ENCODE measurements at regions not wholly inside any gene's neighbourhood (a gene's known extent, or its start where the extent isn't known, plus 50 kb on each side); places are given as distances from the start of the nearest gene placed in this dataset.
"Not testable (repeated sequence)": the region's sequence is repeated elsewhere in the genome, so short reads cannot be mapped to it uniquely, and the experiment has no call there.

DNA sequence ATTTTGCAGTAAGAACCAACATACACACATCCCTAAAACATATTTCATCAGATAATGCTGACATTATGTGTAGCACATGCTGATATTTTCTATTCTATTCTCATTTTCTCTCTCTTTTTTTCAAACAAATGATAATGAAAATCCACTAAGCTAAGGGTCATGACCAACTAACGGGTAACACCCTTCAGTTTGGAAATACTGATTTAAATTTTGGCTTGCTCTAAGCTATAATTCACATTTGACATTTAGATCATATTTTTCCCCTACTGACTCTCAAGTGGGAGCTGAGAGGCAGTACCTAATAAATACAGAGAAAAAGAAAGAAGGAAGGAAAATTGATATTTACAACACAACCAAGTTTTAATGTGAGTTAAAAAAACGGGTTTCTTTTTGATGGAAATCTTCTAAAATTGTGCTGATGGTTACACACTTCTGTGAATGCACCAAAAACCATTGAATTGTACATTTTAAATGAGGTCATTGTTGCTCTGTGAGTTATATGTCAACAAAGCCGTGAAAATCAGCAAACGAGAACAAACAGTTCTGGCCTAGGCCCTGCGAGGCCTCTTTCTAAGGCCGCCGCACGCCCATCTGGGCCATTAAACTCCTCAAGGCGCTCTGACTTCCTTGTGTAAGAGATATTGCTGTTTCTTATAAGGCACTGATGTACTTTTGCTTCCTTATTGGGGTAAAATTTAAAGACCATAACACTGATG is 124.2 kb downstream of the GALR1 start:
- DNase-seq (ENCODE audit: low read depth) = no peak

DNA sequence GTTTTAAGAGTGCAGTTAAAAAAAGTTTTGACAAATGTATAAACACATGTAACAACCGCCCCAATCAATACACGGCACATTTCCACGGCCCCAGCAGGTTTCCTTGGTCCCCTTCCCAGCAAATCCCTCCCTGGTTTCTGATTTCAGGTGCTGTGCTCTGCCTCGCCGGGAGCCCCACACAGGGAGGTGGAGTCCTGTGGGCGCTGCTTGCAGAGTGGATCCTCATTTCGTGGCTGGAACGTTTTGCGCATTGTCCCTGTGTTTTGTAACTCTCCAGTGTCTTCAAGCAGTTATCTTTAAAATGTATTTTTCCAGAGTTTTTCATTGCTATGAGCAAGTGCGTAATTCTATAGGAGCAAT is 124.8 kb downstream of the GALR1 start:
- no peak for DNase-seq (ENCODE audit: low read depth)

DNA sequence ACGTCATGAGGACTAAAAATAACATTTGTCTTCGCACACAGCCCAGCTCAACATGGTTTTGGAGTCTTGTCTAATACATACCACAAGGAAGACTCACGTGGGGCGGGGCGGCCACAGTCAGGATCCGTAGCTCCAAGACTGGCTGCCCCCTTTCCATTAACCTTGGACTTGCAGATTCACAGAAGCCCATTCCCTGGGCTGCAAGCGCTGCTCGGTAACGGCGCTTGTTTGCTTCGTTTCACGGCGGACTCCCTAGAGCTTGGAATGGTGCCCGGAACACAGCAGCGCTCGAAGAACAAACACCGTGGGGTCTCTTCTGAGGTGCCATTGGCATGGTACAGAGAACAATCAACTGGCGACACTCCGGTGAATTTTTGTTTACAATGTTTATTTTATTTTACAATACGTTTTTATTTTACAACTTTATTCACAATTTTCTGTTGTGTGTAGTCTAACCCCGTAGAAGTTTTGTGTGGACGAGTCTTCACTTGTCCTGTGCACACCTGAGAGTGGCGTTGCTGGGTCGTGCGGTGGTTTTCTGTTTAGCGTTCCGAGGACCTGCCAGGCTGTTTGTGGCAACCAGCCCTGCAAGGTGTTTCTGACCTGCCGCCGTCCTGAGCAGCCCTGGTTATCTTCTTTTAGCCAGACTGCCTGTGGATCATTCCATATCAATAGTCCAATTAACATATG is 126.5 kb downstream of the GALR1 start:
- no peak for DNase-seq (ENCODE audit: low read depth)

DNA sequence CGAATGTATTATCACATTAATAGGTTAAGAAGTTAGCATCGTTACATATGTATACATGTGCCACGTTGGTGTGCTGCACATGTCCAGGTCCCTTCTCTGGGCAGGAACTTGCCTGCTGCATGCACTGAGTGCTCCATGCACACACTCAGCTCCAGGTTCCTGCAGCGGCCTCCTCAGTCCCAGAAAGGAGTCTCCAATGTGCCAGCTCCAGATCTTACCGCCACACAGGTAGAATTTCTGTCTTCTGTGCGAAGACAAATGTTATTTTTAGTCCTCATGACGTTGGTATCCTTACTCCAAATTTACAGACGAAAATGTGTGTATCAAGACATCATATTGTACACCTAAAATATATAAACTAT is 127.1 kb downstream of the GALR1 start:
- DNase-seq (ENCODE audit: low read depth) = no peak

DNA sequence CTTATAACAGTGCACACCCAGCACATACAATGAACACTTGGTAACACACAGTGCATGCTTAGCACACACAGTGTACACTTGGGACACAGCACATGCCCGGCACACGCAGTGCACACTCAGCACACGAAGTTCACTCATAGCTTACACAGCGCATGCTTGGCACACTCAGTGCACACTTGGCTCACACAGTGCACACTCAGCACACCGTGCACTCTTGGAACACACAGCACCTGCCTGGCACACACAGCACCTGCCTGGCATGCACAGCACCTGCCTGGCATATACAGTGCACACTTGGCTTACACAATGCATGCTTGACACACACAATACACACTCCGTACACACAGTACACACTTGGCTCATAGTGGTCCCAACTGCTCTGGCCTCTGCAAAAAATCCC is 128.2 kb downstream of the GALR1 start:
- no peak for DNase-seq (ENCODE audit: low read depth)

DNA sequence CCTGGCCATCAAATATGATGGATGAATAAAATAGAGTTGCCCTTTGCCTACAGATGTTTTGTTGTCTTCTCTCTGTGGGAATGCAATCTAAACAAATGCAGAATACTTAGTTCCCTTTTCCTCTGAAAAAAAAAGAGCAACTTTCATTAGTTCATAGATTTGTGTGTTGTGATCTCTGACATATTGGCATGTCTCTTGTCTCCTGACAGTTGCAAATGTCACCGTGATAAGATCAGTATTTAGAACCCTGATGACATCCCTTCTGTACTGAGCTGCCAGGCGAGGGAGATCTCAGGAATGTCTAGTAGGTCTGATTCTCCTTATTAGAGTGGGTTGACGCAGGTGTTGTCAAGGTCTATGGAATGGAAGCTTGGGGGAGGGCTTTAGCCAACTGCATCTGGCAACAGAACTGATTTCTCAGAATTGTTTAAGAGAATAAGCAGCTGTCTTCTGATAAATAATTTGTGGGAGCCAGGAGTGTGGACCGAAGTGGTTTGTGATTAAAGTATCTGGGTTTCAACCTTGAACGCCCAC is 130.4 kb downstream of the GALR1 start:
- DNase-seq (ENCODE audit: low read depth) = no peak

DNA sequence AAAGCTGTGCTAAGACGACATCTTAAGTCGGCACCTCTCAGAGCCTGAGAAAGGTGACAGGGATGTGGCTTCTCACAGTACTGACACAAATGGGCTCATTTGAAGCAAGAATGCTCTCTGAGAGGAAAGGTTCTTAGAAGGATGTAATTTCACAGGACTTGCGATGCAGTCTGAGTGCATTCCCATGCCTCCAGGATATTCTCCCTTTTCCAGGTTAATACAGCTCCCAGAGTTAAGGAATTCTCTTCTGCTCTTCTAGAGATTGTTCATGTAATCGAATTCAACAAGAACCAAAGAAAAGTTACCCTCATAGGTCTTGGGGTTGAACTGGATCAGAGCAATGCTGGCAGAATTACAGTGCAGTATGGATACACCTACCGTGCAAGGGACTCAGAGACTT is 131.0 kb downstream of the GALR1 start:
- no peak for DNase-seq (ENCODE audit: low read depth)

DNA sequence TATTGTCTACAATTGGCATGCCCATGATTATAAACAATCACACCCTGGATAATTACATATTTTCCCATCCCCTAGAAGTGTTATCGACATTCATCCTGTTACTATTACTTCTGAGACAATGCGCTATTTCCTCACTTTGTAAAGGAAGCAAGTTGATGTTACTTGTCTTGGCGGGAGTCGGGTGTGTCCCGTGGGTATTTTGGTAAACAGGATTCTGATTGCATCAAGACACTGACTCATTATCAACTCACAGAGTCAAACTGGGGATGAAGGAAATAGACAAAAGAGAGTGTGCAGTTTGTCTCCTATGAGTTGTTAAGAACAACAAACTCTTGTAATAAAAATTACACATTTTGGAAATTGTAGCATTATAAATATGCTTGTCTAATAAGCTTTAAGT is 142.7 kb downstream of the GALR1 start:
- DNase-seq (ENCODE audit: low read depth) = no peak

DNA sequence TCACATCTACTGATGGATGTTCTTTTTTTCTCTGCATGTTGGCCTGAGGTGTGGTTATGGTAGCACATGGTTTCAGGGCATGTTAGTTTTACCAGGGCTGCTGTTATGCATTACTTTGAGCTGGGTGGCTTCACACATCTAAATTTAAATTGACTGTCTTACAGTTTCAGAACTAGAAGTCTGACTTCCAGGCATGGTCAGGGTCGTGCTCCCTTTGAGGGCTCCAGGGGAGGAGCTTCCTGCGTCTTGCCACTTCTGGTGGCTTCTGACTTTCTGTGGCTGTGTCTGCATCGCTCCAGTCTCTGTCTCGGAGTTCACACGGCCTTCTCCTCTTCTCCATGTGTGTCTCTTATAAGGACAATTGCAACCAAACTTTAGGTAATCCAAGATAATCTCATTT is 143.9 kb downstream of the GALR1 start:
- DNase-seq (ENCODE audit: low read depth) = no peak

DNA sequence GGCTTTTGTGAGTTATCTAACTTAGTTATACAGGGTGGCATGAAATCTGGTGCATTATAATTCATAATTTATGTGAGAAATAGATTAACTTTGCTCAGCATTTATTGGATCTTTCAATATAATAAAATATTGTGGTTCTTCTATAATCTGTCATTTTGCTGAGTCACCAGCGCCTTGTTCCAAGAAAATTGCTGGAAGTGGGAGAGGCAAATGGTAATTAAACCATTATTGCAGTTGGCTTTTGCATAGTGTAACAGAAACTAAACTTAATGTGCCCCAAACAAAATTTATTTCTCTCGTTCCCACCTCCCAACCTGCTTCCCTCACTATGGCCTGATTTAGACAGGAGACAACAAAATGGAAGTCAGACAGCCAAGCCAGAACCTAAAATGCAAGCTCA is 146.3 kb downstream of the GALR1 start:
- no peak for DNase-seq (ENCODE audit: low read depth)

DNA sequence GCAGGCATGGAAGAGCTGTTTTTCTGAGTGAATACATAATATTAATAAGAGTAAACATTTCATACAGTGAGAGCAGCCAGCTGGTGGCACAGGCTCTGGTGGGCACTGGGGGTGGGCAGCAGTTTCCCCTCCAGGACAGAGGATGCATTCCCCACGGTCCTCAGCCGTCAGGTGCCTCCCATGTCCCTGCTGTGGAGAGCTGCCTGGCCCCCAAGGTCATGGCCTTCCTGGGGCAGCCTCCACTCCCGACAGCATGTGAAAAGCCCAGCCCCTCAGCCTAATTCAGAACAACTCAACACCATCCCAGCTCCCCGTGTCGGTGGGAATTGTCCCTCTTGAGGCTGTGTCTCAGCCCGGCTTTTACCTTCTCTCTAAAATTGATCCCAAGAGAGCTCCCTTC is 147.4 kb downstream of the GALR1 start:
- DNase-seq (ENCODE audit: low read depth) = no peak

DNA sequence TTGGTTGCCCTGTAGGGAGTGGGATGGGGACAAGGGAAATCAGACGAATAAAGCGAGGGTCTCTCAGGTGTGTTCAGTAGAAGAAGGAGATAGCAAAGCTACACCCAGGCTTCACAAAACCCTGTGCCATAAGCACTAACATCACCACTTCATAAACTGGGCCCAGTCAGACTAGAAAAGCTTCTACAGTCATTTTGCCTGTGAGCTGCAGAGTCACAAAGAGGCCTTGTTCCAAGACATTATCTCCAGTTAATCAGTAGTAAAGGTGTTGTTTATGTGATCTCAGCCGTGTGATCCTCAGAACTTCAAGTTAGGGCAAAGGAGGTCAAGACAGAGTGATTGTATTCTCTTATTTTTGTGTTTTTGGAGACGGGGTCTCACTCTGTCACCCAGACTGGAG is 148.0 kb downstream of the GALR1 start:
- DNase-seq (ENCODE audit: low read depth) = no peak

DNA sequence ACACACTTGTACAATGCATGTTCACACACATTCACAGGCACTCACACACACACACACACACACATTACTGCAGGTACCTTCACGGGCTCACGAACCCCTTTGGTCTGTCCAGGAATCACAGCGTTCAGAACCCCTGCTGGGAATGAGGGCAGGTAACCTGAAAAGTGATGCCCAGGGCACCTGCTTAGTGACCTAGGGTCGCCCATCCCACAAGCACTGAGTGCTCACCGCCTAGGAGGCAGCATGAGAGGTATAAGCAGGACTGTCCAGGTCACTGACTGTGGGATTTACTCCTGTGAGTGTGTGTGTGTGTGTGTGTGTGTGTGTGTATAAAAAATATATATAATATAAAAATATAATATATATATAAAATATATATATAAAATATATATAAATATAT is 150.9 kb downstream of the GALR1 start:
- DNase-seq (ENCODE audit: low read depth) = no peak

DNA sequence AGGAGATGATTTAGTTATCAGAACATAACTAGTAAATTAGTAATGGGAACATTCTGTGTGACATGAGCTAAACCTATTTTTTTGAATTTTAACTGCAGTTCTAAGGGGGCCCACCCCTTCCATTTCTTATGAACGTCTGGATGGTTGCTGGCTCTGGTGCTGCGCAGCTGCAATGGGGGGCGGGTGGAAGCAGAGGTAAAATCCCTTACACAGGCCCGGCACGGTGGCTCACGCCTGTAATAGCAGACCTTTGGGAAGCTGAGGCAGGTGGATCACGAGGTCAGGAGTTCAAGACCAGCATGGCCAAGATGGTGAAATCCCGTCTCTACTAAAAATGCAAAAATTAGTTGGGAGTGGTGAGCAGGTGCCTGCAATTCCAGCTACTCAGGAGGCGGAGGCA is 151.5 kb downstream of the GALR1 start:
- DNase-seq (ENCODE audit: low read depth) = no peak

DNA sequence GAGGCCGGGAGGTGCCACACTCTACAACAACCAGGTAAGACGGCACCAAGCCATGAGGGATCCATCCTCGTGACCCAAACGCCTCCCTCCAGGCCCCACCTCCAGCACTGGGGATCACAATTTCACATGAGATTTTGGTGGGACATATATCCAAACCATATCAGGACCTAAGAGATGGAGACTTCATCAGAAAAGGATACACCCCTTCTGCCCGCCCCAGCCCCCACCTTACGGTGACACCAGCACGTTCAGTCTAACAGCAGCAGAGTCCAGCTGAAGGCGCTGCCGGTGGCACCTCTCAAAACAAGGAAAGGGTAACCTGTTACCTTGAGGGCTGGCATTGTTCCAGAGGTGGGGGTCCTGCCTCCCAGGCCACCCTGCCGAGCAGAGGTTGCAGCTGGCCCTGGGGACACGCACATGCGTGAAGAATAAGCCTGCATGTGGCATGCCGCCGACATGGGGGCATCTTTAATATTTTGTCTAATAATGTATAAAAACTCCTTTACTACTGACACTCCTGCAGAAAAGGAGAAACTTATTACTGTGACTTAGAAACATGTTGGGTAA is 154.4 kb downstream of the GALR1 start:
- no peak for DNase-seq (ENCODE audit: low read depth)

DNA sequence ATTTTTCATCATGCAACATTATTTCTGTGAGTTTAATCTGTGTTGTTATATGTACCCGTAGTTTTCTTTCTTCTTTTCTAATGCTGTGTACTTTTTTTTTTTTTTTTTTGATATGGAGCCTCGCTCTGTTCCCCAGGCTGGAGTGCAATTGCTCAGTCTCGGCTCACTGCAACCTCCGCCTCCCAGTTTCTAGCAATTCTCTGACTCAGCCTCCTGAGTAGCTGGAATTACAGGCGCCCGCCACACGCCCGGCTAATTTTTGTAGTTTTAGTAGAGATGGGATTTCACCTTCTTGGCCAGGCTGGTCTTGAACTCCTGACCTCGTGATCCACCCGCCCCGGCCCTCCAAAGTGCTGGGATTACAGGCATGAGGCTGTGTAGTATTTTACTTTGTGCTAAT is 155.4 kb downstream of the GALR1 start:
- DNase-seq (ENCODE audit: low read depth) = no peak

DNA sequence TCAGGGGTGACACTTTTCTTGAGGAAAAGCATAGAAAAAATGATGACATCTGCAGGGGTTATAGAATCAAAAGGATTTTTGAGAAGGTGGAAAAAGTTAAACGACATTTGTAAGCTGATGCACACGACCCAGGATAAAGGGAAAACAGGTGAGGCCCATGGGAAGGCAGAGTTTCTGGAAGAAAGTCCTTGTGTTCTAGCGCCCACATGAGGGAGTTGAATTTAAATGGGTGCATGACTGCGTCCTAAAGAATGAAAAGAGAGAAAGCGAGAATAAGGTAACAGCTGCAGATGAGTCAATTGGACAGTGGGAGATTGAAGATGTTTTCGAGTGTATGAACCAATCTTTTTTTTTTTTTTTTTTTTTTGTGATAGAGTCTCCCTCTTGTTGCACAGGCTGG is 158.1 kb downstream of the GALR1 start:
- no peak for DNase-seq (ENCODE audit: low read depth)

DNA sequence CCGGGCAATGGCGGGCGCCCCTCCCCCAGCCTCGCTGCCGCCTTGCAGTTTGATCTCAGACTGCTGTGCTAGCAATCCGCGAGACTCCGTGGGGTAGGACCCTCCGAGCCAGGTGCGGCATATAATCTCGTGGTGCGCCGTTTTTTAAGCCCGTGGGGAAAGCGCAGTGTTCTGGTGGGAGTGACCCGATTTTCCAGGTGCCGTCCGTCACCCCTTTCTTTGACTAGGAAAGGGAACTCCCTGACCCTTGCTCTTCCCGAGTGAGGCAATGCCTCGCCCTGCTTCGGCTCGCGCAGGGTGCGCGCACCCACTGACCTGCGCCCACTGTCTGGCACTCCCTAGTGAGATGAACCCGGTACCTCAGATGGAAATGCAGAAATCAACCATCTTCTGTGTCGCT is 171.9 kb downstream of the GALR1 start:
- not testable (repeated sequence) for DNase-seq (ENCODE audit: low read depth)

DNA sequence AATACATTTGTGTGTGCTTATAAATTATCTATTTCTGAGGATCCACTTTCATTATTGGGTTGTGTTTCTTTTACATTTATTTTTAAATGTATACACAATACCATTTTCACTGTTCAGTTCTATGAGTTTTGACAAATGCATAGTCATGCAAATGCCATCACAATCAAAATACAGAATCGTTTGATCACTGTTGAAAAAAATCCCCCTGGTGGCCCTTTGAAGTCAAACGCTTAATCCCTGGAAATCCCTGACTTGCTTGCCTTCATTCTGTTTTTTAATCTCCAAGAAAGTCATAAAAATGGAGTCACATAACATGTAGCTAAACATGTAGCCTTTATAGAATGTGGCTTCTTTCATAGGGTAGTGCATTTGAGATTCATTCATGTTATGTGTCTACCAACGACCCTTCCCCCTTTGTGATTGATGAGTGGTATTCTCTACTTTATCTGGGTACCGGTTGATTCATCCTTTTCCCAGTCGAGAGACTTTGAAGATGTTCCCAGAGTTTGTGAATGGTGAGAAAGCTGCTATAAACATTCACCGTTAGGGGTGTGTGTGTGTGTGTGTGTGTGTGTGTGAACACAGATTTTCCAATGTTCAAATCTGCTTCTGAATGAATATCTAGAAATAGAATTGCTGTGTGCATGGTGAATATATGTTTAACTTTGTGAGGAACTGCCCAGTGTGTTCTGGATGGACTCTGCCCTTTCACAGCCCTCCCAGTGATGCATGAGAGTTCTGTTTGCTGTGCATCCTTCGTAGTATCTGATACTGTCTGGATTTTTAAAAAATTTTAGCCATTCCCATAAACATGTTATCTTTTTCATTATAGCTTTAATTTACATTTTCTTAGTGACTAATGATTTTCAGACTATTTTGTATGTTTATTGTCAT is 173.6 kb downstream of the GALR1 start:
- no peak for DNase-seq (ENCODE audit: low read depth)

DNA sequence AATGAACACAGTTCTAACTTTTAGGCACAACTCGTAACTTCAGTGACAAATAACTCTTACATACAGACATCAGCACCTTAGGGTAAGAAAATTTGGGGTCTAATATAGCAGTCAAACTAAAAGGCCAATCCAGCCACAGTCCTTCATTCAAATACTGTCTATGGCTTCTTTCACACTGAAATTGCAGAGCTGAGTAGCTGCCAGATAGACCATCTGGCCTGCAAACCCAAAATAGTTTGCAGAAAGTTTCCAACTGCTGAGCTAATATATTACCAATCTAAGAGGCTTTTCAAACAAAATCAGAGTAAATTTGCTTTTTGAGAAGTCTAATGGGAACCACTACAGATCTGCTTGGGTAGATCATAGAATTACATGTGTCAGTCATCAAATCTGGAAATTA is 183.4 kb downstream of the GALR1 start:
- no peak for DNase-seq (ENCODE audit: low read depth)

DNA sequence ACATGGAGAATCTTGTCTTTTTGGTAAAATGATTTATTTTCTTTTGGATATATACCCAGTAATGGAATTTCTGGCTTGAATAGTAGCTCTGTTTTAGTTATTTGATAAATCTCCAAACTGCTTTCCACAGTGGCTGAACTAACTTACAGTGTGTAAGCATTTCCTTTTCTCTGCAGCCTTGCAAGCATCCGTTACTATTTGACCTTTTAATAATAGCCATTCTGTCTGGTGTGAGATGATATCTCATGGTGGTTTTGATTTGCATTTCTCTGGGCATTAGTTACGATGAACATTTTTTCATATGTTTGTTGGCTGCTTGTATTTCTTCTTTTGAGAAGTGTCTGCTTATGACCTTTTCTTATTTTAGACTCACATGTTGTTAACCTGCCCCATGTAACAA is 190.2 kb downstream of the GALR1 start:
- no peak for DNase-seq (ENCODE audit: low read depth)

DNA sequence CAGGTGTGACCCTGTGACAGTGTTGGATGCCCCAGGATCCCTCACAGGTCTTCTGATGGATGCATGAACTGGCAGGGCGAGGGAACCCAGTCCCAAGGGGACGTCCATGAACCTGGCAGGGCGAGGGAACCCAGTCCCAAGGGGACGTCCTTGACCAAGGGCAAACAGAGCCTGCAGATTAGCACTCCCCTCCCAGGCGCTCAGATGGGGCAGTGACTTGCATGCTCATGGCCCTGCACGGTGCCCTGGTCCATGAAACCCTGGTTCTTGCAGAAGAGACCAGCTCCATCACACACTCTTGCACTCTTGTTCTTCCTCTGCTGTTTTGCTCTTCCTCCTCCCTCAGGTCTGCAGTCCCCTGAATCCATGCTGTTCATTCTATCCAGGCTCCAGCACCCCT is 192.7 kb downstream of the GALR1 start:
- DNase-seq (ENCODE audit: low read depth) = no peak

DNA sequence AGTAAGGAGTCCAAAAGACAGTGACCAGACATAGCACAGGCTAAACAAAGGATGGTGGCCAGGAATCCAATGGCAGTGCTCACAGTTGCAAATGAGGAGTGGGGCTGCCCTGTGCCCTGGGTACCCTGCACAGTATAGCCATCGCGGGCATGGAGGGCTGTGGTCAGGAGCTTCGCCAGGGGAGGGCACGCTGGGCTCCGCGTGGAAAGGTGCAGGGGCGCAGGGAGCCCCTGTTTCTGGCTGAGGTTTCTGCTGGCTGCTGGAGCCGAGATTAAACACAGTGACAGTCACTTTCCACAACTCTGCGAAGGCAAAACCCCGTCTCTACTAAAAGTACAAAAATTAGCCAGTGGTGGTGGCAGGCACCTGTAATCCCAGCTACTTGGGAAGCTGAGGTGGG is 194.7 kb downstream of the GALR1 start:
- no peak for DNase-seq (ENCODE audit: low read depth)
